ENCODE measurements at regions not wholly inside any gene's neighbourhood (a gene's known extent, or its start where the extent isn't known, plus 50 kb on each side); places are given as distances from the start of the nearest gene placed in this dataset.
"Not testable (repeated sequence)": the region's sequence is repeated elsewhere in the genome, so short reads cannot be mapped to it uniquely, and the experiment has no call there.

DNA sequence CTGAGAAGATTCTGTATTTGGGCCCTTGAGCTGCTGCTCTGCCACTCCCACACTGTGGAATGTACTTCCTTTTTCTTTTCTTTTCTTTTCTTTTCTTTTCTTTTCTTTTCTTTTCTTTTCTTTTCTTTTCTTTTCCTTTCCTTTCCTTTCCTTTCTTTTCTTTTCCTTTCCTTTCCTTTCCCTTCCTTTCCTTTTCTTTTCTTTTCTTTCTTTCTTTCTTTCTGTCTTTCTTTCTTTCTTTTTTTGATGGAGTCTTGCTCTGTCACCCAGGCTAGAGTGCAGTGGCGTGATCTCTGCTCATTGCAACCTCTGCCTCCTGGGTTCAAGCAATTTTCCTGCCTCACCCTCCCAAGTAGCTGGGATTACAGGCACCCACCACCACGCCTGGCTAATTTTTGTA lies 89.8 kb downstream of the DNAAF6 start:
- 74 to 100% (median 83%) methylated on average over 1 to 2 of the region's 2 CpGs for WGBS, 5 donors

DNA sequence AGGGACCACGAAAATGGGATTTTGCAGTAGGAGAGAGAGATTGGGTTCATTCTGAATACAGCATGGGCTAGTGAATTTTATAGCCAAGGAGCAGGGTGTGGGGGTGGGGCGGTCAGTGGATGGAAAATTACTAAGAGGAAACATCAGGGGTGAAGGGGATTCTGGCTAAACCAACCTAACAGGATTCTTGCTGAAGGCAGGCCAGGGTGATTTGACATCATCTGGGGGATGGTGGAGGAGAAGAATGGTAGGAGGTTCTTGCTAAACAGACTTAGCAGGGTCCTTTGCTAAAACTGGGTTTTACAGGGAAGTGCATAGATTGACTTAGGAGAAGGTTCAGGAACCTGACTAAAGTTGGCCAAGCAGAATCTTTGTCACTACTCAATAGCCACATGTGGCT lies 91.9 kb downstream of the DNAAF6 start:
- Histone ChIP-seq H3K27me3 (replicated peaks in 1 of 7) (peaks cover 0 to 16% (median 0%) of the 10 kb centered on the region in 7 donors), H3K4me1 (no peaks in the 10 kb centered on the region), H3K9me3 (no peaks in the 10 kb centered on the region), H3K4me3 (no peak overlapping the region), H3K27ac (no peak overlapping the region), H3K36me3 (no peaks in the 10 kb centered on the region)
- intact Hi-C loops (cut with DNase I; ENCODE audit: low total_unique reads), result no loop called here
- DNase-seq, result no peak
- no peak for TF ChIP-seq CTCF (IDR thresholded peaks at IDR 0.05 in 8 of 11, conservative IDR thresholded peaks at IDR 0.05 in 3 of 11)
- no peak for TF ChIP-seq POLR2AphosphoS5 (IDR thresholded peaks at IDR 0.05)
- no peak for TF ChIP-seq POLR2A (IDR thresholded peaks at IDR 0.05)
- WGBS, 5 donors, result 62 to 82% (median 74%) methylated on average over 2 of the region's 2 CpGs

More for the DNA sequence above, 89.8 kb downstream of the DNAAF6 start:
- DNase-seq; H3K36me3 ChIP-seq; H3K9me3 ChIP-seq; H3K4me1 ChIP-seq; intact Hi-C loops (cut with DNase I; ENCODE audit: low total_unique reads); H3K27ac ChIP-seq; H3K4me3 ChIP-seq: not testable (repeated sequence)
- H3K27me3 ChIP-seq (replicated peaks in 1 of 7), result peaks cover 0 to 16% (median 0%) of the 10 kb centered on the region in 7 donors

GRCh38 chrX:107301253-107301652 lies 94.8 kb downstream of the DNAAF6 start:
- peaks cover 0 to 22% (median 0%) of the 10 kb centered on the region in 7 donors for H3K27me3 ChIP-seq (replicated peaks in 1 of 7)
- no peak overlapping the region for H3K27ac ChIP-seq
- no peak overlapping the region for H3K4me3 ChIP-seq
- peaks cover 0 to 4% (median 0%) of the 10 kb centered on the region in 8 donors for H3K9me3 ChIP-seq
- no peaks in the 10 kb centered on the region for H3K4me1 ChIP-seq
- intact Hi-C loops (cut with DNase I; ENCODE audit: low total_unique reads), result no loop called here
- no peaks in the 10 kb centered on the region for H3K36me3 ChIP-seq
- TF ChIP-seq POLR2A (IDR thresholded peaks at IDR 0.05) (no peak), CTCF (IDR thresholded peaks at IDR 0.05 in 8 of 11, conservative IDR thresholded peaks at IDR 0.05 in 3 of 11) (no peak), POLR2AphosphoS5 (IDR thresholded peaks at IDR 0.05) (no peak)
- DNase-seq, result no peak
- 77 to 88% (median 78%) methylated on average over 3 of the region's 3 CpGs for WGBS, 5 donors

- Histone ChIP-seq H3K4me1 (no peaks in the 10 kb centered on the region), H3K27me3 (replicated peaks in 1 of 7) (peaks cover 0 to 14% (median 0%) of the 10 kb centered on the region in 7 donors), H3K36me3 (no peaks in the 10 kb centered on the region), H3K9me3 (peaks cover 0 to 4% (median 0%) of the 10 kb centered on the region in 8 donors), H3K4me3 (no peak overlapping the region), H3K27ac (no peak overlapping the region)
- TF ChIP-seq CTCF (IDR thresholded peaks at IDR 0.05 in 8 of 11, conservative IDR thresholded peaks at IDR 0.05 in 3 of 11) (no peak), POLR2AphosphoS5 (IDR thresholded peaks at IDR 0.05) (no peak), POLR2A (IDR thresholded peaks at IDR 0.05) (no peak)
- 29 to 52% (median 42%) methylated on average over 2 of the region's 2 CpGs for WGBS, 5 donors
- intact Hi-C loops (cut with DNase I; ENCODE audit: low total_unique reads), result no loop called here
- no peak for DNase-seq
These were observed 97.7 kb downstream of the DNAAF6 start for GRCh38 chrX:107304141-107304540.

All from spleen (tissue), 11 donors.